ENCODE measurements at regions not wholly inside any gene's neighbourhood (a gene's known extent, or its start where the extent isn't known, plus 50 kb on each side); places are given as distances from the start of the nearest gene placed in this dataset.
"Not testable (repeated sequence)": the region's sequence is repeated elsewhere in the genome, so short reads cannot be mapped to it uniquely, and the experiment has no call there.

DNA sequence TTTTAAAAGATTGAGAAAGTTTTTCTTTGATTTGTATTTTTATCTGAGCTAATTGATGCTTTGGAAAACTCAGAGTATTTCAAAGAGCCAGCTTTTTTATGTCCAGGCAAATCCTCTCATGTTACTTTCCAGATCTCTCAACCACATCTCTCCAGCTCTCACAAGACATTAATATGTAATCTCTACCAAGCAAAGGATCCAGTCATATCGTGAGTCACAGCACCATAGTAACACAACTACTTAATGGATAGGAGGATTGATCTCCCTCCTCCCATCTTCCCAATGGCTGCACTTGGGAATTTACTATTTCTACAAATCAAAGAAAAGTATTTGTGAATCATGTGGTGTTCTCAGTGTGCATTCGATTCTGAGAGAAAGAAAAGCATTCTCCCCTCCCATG is 63.3 kb downstream of the POU4F1 start:
- no peak for DNase-seq (ENCODE audit: low read depth, low spot score)

GRCh38 chr13:78526044-78526443 is 77.3 kb downstream of the POU4F1 start:
- not testable (repeated sequence) for DNase-seq (ENCODE audit: low read depth, low spot score)

- no peak for DNase-seq (ENCODE audit: low read depth, low spot score)
Measured at GRCh38 chr13:78524936-78525335, 78.4 kb downstream of the POU4F1 start.

GRCh38 chr13:78521091-78521490 is 82.3 kb downstream of the POU4F1 start:
- no peak for DNase-seq (ENCODE audit: low read depth, low spot score)

DNA sequence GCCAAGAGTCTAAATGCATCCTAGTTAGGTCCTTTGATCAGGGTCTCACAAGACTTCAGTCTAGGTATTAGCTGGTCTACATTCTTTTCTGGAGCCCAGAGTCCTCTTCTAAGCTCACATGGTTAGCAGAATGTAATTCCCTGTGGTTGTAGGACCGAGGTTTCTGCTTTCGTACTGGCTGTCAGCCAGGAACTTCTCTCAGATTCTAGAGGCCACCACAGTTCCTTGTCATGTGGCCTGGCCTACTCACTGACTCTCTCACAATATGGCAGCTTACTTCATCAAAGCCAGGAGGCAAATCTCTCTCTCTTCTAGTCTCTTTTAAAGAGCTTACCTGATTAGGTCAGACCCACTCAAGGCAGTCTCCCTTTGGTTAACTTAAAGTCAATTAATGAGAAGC is 82.9 kb downstream of the POU4F1 start:
- DNase-seq (ENCODE audit: low read depth, low spot score) = no peak

DNA sequence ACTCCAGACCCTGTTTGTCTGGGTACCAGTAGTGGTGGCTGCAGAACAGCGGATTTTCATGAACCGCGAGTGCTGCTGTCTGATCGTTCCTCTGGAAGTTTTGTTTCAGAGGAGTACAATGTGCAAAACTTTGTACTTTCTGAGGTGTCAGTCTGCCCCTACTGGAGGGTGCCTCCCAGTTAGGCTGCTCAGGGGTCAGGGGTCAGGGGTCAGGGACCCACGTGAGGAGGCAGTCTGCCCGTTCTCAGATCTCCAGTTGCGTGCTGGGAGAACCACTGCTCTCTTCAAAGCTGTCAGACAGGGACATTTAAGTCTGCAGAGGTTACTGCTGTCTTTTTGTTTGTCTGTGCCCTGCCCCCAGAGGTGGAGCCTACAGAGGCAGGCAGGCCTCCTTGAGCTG is 84.9 kb downstream of the POU4F1 start:
- not testable (repeated sequence) for DNase-seq (ENCODE audit: low read depth, low spot score)

DNA sequence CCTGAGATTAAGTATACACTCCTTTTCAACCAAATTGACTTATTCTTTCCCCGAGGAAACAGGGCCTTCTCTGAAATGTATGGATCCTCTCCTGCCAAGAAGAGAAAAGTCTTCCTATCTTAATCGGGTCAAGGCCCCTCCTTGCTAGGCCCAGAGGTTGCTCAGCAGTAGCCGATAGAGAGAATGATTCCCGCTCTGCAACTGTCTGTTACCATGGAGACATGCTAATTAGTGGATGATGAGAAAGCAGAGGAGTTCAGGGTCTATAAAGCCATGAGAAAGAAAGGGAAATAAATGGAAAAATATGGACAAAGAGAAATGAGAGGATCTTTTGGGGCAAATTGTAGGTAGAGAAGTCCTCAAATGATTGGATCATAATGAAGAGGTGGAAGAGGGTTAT is 103.5 kb downstream of the POU4F1 start:
- DNase-seq (ENCODE audit: low read depth, low spot score) = no peak

DNA sequence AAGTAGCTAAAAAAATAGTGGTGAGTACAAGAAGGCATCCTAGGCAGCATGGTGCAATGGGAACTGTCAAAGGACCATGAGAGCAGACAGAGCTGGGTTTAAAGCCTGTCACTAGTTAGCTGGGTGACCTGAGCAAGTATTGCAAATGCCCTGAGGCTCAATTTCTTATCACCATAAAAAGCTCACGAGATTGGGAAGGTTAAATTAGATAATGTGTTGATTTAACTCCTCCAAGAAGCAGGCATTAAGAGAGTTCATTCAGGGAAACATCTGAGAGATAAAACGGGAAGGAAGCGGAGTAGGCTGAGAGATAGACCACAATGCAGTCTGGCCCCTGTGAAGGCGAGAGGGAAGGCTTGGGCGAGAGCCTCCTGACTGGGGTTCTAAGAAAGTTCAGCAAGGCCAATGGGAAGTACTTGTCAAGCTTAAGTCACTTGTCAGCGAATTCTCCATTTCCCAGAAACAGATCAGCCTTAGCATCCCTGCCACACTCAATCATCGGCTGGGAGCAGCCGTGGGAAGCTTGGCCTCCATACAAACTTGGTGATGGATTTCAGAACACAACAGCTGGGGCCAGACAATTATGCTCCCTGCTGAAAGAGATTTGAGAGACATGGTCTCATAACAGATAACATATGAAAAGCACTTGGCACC is 105.5 kb downstream of the POU4F1 start:
- no peak for DNase-seq (ENCODE audit: low read depth, low spot score)

GRCh38 chr13:78491978-78492377 is 111.4 kb downstream of the POU4F1 start:
- DNase-seq (ENCODE audit: low read depth, low spot score) = no peak

GRCh38 chr13:78490225-78490624 is 113.1 kb downstream of the POU4F1 start:
- not testable (repeated sequence) for DNase-seq (ENCODE audit: low read depth, low spot score)

GRCh38 chr13:78487707-78488106 is 115.6 kb downstream of the POU4F1 start:
- no peak for DNase-seq (ENCODE audit: low read depth, low spot score)

GRCh38 chr13:78485803-78486202 is 117.5 kb downstream of the POU4F1 start:
- DNase-seq (ENCODE audit: low read depth, low spot score) = no peak

DNA sequence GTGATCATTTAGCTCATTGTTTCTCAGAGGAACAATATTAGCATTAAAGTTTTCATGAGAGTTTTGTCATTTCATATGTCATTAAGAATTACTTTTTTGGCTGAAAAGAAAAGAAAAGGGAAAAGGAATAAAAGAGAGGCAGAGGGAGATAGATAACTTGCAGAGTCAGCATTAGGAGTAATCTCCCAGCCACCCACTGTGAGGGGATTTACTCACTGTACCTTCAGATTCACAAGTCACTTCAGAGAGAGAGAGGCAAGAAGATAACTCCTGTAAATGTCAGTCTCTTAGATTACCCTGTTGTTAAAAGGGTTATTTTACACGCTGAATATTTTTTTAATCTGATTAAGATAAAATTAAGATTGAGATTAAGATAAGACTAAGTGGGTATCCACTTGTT is 125.2 kb downstream of the POU4F1 start:
- no peak for DNase-seq (ENCODE audit: low read depth, low spot score)

DNA sequence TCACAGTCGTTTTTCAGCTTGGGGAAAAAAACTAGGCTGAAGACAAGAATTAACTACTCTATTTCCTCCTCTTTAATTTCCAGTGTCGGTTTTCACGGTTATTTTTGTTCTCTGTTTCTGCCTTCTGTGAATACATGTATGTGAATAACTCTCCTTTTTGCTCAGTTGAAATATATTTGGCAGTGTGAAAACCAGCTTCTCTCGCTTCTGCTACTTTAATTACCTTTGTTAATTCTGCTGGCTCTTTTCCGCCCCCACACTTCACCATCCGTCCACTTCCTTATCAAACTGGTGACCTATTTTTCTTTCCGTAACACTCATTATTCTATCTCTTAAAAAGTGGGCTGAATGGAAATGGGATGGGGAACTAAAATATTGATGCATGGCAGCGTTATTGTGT is 126.4 kb downstream of the POU4F1 start:
- DNase-seq (ENCODE audit: low read depth, low spot score) = no peak

- DNase-seq (ENCODE audit: low read depth, low spot score) = no peak
Measured at GRCh38 chr13:78468621-78469020, 134.7 kb downstream of the POU4F1 start.

- no peak for DNase-seq (ENCODE audit: low read depth, low spot score)
Measured at GRCh38 chr13:78465250-78465649, 138.1 kb downstream of the POU4F1 start.

- DNase-seq (ENCODE audit: low read depth, low spot score) = no peak
Measured at GRCh38 chr13:78460176-78460575, 143.2 kb downstream of the POU4F1 start.

- DNase-seq (ENCODE audit: low read depth, low spot score) = no peak
Measured at GRCh38 chr13:78443839-78444238, 159.5 kb downstream of the POU4F1 start.

- no peak for DNase-seq (ENCODE audit: low read depth, low spot score)
Measured at GRCh38 chr13:78437781-78438180, 165.6 kb downstream of the POU4F1 start.

GRCh38 chr13:78436311-78436710 is 167.0 kb downstream of the POU4F1 start:
- no peak for DNase-seq (ENCODE audit: low read depth, low spot score)

DNA sequence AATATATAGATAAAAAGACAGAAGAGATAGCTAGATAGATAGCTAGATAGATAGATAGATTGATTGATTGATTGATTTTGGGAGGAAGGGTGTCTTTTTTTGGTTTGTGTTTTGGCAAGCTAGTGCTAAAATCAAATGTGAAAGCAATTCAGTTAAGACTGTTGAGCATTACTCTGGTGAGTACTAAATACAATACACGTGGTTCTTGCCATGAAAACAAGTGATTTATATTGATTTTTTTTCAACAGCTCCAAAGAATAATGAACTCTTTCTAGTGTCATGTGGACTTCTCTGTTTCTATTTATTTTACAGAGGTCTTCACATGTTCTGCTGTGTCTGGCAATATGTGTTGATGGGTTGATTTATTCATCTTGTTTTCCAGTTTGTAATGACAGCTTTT is 172.0 kb downstream of the POU4F1 start:
- no peak for DNase-seq (ENCODE audit: low read depth, low spot score)

- no peak for DNase-seq (ENCODE audit: low read depth, low spot score)
Measured at GRCh38 chr13:78430811-78431210, 172.5 kb downstream of the POU4F1 start.

DNA sequence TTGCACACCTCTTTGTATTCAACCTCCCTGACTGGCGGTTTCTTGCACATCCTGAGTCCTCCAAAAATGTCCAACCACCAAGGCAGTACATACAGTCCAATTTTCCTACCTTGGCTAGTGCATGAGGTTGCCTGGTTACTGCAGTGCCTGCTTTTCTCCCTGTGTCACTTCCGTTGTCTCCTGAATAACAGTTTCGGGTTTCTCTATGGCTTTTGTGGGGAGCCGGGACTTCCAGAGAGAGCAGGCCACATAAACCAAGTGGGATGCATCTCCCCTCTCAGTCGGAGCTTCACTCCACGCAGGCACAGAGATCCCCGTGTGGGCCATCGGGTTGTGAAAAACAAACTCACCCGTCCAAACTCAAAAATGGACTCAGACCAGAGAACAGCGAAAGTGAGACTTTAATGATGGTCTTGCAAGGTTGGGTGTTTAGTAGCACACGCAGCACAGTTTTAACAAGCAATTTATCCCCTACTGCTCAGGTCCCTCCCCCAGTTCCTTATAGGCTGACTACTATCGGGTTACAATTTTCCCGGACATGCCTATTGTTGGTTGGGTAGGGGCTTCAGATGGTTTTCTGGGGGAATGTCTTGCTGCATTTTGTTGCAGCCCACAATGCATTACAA is 173.1 kb downstream of the POU4F1 start:
- DNase-seq (ENCODE audit: low read depth, low spot score) = no peak

DNA sequence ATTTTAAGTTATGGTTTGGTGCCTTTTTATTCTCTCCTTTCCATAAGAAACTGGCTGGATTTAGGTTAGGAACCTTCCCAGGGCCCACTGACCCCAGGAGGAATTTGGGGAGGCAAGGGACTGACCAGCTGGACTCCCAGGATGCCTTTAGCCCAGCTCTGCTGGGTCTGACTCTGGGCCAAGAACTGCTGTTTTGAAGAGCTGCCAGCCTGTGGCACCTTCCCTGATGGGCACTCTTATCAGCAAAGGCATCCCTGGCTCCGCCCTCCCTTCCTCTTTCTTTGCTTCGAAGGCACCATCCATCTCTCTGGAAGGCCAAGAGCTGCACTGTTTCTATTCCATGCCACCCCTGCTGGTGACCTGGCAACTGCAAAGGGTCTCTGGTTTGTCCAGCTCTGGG is 174.7 kb downstream of the POU4F1 start:
- DNase-seq (ENCODE audit: low read depth, low spot score) = no peak

All from smooth muscle cell of the brain vasculature (primary cell).